NCI-H345 (cell line): ENCODE measurements at regions not wholly inside any gene's neighbourhood (a gene's known extent, or its start where the extent isn't known, plus 50 kb on each side); places are given as distances from the start of the nearest gene placed in this dataset.
A peak's percentile ranks its signal among the peaks of the same experiment; 100 is the strongest.
"Not testable (repeated sequence)": the region's sequence is repeated elsewhere in the genome, so short reads cannot be mapped to it uniquely, and the experiment has no call there.

Source experiments
- DNase-seq: peaks from one replicate; lab custom pipeline; 2025; lab: John Stamatoyannopoulos, UW

DNA sequence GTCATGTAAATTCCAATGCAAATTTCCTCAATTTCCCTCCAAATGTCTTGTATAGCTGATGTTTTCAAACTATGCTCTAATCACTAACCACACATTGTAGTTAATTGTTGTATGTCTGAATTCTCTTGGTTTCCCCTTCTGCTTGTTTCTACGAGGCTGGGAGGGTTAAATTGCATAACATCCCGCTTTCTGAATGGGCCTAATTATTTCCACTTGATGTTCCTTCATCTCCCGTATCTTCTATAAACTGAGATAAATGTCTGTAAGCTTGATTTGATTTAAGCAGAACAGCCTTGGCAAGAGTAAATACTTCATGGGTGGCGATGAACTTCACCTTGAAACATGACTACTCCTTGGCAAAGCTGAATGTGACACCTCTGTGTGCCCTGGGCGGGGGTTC is 72.2 kb downstream of the SERINC2 start:
- no peak for DNase-seq

DNA sequence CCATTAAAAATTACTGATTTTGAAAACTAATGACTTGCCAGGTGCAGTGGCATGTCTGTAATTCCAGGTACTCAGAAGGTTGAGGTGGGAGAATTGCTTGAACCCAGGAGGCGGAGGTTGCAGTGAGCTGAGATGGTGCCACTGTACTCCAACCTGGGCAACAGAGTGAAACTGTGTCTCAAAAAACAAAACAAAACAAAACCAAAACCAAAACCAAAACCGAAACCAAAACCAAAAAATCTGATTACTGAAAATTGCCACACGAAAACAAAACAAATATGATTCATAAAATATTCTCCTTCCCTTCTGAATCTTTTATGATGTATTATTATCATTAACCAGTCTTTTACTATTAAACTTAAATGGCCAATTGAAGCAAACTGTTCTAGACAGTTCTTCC is 74.1 kb downstream of the SERINC2 start:
- DNase-seq, result no peak

DNA sequence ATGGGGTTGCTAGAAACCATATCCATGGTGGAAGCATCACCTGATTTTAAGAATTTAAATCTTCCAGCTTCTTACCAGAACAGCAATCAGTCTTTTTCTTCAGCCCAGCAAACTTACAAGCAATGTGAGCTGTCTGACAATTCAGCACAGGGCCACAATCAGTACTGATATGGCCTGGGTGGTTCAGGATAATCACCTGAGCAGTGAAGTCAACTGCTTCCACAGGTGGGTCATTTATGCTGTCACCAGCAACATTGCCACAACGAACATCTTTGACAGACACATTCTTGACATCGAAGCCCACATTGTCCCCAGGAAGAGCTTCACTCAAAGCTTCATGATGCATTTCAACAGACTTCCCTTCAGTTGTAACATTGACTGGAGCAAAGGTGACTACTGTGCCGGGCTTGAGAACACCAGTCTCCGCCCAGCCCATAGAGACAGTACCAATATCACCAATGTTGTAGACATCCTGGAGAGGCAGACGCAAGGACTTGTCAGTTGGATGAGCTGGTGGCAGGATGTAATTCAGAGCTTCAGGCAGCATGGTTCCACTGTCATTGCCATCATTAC is 74.8 kb downstream of the SERINC2 start:
- DNase-seq, result no peak

DNA sequence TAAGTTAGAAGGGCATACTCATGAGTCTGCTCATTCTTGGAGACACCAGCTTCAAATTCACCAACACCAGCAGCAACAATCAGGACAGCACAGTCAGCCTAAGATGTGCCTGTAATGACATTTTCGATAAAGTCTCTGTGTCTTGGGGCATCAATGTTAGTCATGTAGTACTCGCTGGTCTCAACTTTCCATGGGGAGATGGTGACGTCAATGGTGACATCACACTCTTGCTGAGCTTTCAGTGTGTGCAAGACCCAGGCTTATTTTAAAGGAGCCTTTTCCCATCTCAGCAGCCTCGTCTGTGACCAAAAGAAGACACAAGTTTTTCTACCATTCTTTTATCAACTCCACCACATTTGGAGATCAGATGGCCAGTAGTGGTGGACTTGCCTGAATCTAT is 75.5 kb downstream of the SERINC2 start:
- DNase-seq, result no peak

DNA sequence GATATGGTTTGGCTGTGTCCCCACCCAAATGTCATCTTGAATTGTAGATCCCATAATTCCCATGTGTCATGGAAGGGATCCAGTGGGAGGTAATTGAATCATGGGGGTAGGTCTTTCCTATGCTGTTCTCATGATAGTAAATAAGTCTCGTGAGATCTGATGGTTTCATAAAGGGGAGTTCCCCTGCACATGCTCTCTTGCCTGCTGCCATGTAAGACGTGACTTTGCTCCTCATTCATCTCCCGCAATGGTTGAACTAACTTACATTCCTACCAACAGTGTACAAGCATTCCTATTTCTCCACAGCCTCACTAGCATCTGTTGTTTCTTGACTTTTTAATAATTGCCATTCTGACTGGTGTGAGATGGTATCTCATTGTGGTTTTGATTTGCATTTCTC is 76.6 kb downstream of the SERINC2 start:
- not testable (repeated sequence) for DNase-seq

DNA sequence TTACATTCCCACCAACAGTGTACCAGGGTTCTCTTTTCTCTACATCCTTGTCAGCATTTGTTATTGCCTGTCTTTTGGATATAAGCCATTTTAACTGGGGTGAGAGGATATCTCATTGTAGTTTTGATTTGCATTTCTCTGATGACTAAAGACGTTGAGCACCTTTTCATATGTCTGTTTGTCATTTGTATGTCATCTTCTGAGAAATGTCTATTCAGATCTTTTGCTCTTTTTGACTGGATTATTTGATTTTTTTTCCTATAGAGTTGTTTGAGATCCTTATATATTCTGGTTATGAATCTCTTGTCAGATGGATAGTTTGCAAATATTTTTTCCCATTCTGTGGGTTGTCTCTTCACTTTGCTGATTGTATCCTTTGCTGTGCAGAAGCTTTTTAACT is 77.6 kb downstream of the SERINC2 start:
- not testable (repeated sequence) for DNase-seq

DNA sequence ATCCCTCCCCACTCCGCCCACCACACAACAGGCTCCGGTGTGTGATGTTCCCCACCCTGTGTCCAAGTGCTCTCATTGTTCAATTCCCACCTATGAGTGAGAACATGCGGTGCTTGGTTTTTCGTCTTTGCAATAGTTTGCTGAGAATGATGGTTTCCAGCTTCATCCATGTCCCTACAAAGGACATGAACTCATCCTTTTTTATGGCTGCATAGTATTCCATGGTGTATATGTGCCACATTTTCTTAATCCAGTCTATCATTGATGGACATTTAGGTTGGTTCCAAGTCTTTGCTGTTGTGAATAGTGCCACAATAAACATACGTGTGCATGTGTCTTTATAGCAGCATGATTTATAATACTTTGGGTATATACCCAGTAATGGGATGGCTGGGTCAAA is 81.0 kb upstream of the TINAGL1 start:
- not testable (repeated sequence) for DNase-seq

DNA sequence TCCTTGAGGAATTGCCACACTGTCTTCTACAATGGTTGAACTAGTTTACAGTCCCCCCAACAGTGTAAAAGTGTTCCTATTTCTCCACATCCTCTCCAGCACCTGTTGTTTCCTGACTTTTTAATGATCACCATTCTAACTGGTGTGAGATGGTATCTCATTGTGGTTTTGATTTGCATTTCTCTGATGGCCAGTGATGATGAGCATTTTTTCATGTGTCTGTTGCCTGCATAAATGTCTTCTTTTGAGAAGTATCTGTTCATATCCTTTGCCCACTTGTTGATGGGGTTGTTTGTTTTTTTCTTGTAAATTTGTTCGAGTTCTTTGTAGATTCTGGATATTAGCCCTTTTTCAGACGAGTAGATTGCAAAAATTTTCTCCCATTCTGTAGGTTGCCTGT is 80.5 kb upstream of the TINAGL1 start:
- DNase-seq, result not testable (repeated sequence)

DNA sequence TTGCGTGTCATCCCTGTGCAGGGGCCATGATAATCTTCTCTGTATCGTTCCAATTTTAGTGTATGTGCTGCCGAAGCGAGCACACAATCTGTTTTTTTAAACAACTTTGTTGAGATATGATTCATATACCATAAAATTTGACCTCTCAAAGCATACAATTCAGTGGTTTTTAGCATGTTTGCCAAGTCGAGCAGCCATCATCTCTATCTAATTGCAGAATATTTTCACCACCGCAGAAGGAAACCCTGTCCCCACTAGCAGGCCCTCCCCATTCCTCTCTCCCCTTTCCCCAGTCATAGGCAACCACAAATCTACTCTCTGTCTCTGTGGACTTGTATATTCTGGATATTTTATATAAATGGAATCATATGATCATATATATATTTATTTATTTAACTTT is 78.7 kb upstream of the TINAGL1 start:
- no peak for DNase-seq

DNA sequence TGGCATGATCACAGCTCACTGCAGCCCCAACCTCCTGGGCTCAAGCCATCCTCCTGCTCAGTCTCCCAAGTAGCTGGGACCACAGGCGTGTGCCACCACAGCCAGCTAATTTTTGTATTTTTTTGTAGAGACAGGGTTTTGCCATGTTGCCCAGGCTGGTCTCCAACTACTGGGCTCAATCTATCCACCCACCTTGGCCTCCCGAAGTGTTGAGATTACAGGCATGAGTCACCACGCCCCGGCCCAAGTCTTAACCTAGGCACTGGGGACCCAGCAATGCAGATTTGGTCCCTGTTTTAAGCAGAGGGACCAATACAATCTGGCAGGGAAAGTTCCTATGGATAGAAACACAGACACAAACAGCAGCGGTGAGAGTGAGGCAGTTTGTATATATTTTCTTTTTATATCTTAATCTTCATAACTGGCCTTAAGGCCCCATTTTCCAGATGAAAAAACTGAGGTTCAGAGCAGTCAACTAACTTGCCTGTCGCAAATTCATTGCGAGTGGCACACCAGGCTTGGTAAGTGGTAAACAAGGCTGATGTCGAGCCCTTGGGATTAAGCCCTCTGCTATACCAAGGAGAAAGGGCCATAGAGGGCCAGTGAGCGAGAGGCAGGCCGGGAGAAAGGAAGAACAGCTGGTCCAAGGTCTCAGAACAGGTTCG is 77.8 kb upstream of the TINAGL1 start:
- no peak for DNase-seq

DNA sequence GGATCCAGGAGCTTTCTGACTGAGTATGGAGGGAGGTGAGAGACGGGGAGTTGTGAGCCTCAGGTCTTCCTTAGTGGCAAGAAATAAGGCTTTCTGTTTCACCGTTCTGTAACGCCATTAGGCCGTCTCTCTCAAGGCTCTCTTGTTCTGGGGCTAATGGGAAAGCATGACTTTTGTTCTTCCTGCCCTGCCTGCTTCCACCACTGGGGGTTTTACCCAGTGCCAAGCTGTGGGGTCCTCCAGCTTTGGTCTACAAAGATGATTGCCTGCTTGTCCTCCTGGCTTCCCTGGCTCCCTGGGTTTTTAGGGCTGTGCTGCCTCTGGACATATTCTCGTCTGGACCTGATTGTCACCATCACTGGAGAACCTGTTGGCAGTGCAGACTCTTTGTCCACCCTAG is 74.8 kb upstream of the TINAGL1 start:
- no peak for DNase-seq

DNA sequence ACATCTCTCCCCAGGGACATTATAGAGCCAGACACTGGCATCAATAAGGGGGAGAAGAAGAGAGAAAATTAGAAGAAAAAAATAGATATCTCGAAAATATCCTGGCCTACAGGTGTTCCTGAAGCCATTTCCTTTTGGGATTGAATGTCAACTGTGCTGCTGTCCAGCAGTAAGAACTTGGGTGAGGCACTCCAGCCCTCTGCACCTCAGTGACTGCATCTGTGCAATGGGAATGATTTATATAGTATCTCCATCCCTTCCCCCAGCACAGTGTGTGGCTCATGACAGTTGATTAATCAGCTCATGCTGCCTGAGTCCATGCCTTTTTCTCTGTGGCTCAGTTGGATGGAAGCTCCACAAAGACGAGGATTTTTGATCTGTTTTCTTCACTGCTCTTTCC is 74.1 kb upstream of the TINAGL1 start:
- no peak for DNase-seq

DNA sequence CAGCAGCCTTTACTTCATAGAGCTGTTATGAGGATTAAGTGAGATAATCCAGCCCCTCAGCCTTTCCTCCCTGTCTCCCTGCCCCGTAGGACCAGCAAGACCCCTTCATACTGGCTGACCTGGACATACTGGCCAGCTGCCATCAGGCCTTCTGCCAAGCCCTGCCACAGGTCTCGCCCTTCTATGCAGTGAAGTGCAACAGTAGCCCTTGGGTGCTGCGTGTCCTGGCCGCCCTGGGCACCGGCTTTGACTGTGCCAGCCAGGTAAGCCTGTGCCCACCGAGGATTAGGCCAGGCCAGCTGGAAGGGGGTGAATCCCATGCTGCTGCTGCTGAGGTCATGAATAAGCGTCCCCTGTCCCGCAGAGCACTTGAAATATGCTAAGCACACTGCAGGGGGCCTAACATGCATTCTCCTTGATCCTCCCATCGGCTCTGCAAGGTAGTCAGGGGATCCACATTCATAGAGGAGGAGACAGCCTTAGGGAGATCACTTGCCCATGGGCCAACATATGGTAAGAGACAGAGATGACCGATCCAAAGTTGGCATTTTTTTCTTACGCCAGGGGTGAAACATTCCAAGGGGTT is 73.3 kb upstream of the TINAGL1 start:
- no peak for DNase-seq

DNA sequence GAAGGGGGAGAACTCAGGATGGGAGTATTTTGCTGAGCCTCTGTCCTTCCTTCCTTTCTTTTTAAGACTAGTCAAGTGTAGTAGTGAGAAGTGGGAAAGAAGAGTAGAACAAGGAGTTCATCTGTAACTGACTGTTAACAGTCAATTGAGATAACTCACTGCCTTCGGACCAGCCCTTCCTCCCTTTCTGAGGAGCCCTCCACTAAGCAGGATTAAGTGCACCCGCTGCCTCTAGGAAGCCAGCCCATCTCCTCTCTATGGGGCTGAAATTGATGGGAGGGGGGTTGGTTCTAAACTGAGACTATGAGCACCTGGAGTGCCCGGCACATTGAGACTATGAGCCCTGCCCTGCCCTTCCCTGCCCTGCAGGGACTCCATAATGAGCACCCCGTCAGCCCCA is 72.7 kb upstream of the TINAGL1 start:
- no peak for DNase-seq

DNA sequence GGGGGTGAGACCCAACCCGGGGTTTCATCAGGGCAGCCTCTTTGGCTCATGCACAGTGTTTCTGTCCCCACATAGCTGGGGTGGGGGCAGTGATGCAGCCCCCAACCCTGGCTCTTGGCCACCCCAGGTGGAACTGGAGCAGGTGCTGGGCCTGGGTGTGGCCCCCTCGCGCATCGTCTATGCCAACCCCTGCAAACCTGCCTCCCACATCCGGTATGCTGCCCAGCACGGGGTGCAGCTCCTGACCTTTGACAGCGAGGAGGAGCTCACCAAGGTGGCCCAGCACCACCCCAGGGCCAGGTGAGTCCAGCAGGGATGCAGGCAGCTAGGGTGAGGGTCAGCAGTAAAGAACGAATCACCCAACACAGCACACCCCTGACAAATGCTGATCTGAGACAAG is 72.3 kb upstream of the TINAGL1 start:
- DNase-seq, result no peak

DNA sequence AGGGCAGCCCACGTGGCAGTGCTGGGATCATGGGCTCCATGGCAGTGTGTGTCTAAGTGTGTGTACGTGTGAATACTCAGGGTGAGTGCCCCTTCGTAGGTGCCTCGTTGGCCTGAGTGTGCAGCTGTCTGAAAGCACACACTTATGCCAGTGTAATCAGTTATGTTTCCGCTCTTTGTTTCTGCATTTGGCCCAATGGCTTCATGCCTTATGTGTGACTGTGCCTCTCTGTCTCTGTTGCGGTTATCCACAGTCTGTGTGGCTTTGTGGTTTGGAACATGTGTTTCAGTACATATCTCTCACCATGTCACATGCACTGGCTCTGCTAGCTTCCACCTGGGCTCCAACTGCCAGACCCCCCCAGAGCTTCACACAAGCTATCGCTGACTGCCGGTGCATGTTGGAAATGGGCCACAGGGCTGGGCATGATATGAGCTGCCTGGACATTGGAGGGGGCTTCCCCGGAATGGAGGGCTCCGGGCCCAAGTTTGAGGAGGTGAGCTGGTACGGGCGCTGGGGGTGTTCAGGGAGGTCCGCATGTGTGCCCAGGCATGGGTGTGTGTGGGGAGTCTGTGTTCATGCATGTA is 70.3 kb upstream of the TINAGL1 start:
- no peak for DNase-seq

DNA sequence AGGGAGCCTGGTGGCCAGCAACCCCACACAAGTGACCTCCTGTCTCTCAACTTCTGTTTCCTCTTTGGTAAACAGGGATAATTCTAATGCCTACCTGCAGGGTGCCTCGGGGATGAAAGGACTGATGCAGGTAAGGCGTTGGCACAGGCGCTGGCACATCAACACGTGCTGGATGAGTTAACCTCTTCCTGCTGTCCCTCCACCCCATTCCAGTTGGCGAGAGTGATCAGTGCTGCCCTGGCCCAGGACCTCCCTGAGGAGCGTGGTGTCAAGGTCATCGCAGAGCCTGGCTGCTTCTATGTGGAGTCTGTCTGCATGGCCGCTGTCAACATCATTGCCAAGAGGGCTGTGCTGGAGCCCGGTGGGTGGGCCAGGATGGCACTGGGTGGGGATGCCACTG is 69.1 kb upstream of the TINAGL1 start:
- no peak for DNase-seq

DNA sequence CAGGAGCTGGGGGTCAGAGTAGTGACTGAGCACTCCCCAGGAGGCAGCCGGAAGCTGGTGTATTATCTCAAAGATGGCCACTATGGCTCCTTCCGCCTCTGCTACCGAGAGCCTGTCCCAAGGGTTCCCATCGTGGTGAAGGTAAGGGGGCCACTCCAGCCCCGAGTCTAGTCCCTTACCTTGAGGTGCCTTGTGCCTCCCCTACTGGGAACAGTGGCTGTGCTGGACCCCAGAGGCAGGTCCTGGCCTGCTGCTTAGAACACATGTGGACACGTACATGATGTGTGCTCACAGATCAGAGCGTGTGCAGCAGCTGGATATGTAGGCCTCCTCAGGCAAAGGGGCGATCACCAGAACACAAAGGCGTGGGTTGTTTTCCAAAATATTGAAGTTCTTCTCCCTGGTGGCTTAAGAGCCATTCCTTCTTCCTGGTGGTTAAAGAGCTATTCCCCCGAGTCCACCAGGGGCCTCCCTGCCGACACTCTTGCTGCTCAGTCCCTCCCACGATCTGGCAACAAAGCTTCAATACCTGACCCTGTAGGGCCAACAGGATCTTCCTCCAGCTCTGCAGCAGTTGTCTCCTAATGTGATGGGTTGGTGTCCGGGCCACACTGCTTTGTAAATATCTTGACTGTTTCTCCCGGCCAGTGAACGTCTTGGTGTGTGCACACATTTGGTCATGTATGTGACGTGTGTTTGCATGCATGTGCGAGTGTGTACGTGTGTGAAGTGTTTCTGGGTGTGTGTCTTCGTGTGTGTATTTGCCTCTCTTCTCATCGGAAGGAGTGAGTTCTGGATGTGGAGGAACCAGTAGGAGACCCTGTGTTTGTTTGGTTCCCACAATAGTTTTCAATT is 68.4 kb upstream of the TINAGL1 start:
- no peak for DNase-seq

DNA sequence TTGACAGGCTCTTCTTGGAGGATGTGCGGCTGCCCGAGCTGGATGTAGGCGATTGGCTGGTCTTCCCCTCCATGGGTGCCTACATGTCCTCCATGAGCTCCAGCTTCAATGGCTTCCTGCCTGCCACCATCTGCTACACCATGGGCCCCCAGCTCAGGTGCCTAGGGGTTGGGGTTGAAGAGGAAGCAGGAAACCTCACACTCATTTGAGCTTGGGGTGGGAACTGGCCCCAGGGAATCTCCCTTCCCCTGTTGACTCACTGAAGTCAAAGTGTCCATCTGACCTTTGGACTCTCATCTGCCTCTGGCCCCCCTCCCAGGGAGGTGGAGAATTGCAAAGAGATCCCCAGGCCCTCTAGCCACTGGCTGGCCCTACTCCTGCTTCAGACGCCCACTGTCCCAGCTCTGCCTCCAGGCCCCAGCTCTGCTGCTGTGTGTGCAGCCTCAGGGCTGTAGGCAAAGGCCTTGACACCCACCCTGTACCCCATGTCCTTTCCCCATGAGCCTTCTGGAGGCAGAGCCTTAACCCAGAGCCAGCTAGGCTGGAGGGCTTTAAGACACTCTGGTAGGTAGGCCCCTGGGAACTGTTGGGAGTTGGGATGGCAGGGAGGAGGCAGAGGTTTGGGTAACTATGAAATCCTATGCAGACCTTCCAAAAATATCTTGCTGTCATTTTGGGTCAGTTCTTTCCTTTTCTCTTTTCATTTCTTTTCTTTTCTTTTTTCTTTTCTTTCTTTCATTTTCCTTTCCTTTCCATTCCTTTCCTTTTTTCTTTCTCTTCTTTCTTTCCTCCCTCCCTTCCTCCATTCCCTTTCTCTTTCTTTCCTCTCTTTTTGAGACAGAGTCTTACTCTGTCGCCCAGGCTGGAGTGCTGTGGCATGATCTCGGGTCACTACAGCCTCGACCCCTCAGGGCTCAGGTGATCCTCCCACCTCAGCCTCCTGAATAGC is 66.9 kb upstream of the TINAGL1 start:
- no peak for DNase-seq

DNA sequence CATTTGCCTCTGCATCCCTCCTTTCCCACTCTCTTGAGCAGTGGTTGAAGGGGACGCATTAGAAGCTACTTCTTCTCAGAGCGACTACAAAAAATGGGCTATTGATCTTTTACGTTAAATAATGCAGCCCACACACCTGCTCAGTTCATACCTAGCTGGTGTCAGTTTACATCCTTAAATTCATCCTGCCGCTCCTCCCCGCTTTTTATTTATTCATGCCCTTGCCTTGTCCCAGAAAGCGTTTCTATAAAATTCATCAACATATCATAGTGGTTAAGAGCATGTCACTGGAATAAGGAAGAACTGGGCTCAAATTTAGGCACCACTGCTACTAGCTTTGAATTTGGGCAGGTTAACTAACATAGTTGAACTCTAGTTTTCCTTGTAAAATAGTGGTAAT is 66.0 kb upstream of the TINAGL1 start:
- DNase-seq, result peak; percentile 59
